ENCODE measurements at regions not wholly inside any gene's neighbourhood (a gene's known extent, or its start where the extent isn't known, plus 50 kb on each side); places are given as distances from the start of the nearest gene placed in this dataset.
"Not testable (repeated sequence)": the region's sequence is repeated elsewhere in the genome, so short reads cannot be mapped to it uniquely, and the experiment has no call there.

DNA sequence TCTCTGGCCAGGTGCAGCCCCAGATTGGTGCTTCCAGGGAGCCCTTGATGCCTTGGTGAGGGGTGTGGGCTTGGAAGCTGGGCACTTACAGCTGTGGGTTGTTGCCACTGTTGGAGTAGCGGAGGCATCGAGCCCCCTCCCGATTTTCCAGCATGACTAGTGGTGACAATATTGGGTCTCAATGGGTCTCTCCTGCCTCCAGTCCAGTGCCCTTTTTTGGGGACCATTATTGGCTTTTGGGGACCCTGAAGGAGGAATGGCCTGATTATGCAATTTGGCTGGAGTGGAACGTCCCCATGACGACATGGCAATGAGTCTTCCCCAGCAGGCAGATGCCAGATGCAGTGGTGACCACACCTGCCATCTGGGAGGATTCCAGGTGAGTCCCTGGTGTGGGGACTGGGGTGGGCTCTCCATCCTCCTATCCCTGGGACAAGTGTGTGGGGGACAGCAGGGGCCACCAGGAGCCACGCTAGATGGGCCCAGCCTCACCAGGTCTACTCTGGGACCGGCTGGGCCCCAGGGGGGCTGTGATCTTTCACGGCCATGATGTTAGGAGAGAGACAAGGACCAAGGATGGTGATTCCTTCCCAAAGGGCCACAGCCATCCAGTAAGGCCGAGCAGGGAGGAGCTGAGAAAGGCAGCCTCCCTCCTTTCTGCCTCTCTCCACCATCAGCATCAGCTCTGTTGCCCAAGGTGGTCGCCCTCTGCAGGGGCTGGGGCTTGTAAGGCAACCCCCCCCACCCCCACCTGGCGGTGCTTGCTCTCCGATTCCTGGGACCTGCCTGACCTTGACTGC, 196.8 kb downstream of the GOLGA6L6 start:
- DNase-seq = no peak

DNA sequence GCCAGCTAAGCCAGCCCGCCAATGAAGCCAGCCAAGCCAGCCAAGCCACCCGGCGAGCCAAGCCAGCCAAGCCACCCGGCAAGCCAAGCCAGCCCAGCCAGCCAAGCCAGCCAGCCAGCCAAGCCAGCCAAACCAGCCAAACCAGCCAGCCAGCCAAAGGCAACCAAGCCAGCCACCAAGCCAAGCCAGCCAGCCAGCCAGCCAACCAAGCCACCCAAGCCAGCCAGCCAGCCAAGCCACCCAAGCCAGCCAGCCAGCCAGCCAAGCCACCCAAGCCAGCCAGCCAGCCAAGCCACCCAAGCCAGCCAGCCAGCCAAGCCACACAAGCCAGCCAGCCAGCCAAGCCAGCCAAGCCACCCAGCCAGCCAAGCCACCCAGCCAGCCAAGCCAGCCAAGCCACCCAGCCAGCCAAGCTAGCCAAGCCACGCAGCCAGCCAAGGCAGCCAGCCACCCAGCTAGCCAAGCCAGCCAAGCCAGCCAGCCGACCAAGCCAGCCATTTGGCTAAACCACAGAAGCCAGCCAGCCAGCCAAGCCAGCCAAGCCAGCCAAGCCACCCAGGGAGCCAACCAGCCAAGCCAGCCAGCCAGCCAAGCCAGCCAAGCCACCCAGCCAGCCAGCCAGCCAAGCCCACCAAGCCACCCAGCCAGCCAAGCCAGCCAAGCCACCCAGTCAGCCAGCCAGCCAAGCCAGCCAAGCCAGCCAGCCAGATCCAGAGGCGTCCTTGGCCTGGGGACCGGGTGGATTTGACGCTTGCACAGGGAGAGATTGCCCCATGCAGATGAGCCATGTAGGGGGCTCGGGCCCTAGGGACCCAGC, 198.0 kb downstream of the GOLGA6L6 start:
- DNase-seq = not testable (repeated sequence)

GRCh38 chr15:20342601-20343394, 198.8 kb downstream of the GOLGA6L6 start:
- not testable (repeated sequence) for DNase-seq

DNA sequence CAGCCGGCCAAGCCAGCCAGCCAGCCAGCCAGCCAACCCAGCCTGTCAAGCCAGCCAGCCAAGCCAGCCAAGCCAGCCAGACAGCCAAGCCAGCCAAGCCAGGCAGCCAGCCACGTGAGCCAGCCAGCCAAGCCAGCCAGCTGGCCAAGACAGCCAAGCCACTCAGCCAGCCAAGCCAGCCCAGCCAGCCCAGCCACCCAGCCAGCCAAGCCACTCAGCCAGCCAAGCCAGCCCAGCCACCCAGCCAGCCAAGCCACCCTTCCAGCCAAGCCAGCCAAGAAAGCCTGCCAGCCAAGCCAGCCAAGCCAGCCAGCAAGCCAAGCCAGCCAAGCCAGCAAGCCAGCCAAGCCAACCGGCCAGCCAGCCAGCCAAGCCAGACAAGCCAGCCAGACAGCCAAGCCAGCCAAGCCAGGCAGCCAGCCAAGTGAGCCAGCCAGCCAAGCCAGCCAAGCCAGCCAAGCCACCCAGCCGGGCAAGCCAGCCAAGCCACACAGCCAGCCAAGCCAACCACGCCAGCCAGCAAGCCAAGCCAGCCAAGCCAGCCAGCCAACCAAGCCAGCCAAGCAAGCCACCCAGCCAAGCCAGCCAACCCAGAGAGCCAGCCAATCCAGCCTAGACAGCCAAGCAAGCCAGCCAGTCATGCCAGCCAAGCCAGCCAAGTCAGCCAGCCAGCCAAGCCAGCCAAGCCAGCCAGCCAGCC, 199.5 kb downstream of the GOLGA6L6 start:
- peak; percentile 0 for DNase-seq

GRCh38 chr15:20340931-20341661, 200.5 kb downstream of the GOLGA6L6 start:
- peak; percentile 3 for DNase-seq

DNA sequence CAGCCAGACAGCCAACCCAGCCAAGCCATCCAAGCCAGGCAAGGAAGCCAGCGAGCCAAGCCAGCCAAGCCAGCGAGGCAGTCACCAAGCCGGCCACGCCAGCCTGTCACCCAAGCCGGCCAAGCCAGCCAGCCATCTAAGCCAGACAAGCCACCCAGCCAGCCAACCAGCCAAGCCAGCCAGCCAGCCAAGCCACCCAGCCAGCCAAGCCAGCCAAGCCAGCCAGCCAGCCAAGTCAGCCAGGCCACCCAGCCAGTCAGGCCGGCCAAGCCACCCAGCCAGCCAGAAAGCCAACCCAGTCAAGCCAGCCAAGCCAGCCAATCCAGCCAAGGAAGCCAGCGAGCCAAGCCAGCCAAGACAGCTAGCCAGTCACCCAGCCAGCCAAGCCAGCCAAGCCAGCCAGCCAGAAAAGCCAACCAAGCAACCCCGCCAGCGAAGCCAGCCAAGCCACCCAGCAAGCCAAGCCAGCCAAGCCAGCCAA, 201.2 kb downstream of the GOLGA6L6 start:
- peak; percentile 1 for DNase-seq

GRCh38 chr15:20339086-20339791, 202.4 kb downstream of the GOLGA6L6 start:
- not testable (repeated sequence) for DNase-seq

GRCh38 chr15:20338671-20339070, 202.9 kb downstream of the GOLGA6L6 start:
- not testable (repeated sequence) for DNase-seq

DNA sequence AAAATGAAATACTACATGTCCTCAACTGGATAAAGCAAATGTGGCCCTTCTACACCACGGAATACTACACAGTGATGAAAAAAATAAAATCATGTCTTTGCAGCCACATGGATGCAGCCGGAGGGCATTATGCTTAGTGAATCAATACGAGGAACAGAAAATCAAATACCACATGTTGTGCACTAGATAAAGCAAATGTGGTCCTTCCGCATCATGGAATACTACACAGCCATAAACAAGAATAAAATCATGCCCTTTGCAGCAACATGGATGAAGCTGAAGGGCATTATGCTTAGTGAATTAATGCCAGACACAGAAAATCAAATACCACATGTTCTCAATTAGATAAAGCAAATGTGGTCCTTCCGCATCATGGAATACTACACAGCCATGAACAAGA, 204.4 kb downstream of the GOLGA6L6 start:
- peak; percentile 0 for DNase-seq

DNA sequence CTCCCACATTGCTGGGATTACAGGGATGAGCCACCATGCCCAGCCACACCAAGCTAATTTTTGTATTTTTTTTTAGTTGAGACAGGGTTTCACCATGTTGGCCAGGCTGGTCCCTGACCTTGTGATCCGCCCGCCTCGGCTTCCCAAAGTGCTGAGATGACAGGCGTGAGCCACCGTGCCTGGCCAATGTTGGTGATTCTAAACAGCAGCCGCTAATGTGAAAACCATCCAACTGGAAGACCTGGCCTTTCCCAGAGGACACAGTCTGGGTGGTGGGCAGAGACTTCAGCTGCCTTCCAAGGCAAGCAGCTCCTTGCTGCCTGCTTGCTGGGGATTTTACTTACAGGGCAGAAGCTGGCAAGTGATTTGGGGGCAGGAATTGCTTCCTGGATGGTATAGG, 207.1 kb downstream of the GOLGA6L6 start:
- not testable (repeated sequence) for DNase-seq

DNA sequence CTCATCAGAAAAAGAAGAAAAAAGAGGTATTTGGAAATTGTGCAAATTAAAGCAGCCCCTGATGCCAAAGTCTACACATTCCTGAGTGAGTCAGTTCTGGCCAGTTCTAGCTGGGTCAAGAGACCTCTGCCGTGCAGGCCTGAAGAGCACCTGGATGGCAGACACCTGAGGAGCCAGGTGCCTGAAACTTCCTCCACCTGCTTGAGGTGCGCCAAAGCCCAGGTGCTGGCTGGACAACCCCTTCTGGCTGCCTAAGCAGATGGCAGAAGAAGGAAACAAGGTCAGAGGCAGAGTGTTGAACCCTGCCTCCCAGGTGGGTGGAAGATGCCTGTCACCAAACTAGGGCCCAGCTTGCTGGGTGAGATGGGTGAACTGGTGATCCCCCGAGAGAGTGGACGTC, 215.8 kb downstream of the GOLGA6L6 start:
- DNase-seq = not testable (repeated sequence)

GRCh38 chr15:20317132-20317531, 224.5 kb downstream of the GOLGA6L6 start:
- not testable (repeated sequence) for DNase-seq

- not testable (repeated sequence) for DNase-seq
Measured at GRCh38 chr15:20311014-20311680, 230.5 kb downstream of the GOLGA6L6 start.

DNA sequence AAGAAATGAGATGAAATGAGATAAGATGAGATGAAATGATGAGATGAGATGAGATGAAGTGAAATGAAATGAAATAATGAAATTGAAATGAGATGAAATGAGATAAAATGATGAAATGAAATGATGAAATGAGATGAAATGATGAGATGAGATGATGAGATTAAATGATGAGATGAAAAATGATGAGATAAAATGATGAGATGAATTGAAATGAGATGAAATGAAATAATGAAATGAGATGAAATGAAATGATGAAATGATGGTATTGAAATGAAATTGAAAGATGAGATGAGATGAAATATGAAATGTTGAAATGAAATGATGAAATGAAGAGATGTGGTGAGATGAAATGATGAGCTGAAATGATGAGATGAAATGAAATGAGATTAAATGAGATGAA, 231.0 kb downstream of the GOLGA6L6 start:
- no peak for DNase-seq

DNA sequence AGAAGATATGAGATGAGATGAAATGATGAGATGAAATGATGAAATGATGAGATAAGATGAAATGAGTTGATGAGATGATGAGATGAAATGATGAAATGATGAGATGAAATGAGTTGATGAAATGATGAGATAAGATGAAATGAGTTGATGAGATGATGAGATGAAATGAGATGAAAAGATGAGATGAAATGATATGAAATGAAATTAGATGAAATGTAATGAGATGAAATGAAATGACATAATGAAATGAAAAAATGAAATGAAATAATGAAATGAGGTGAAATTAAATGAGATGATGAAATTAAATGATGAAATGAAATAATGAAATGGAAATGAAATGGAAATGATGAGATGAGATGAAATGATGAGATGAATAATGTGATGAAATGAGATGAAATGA, 231.6 kb downstream of the GOLGA6L6 start:
- DNase-seq = not testable (repeated sequence)

DNA sequence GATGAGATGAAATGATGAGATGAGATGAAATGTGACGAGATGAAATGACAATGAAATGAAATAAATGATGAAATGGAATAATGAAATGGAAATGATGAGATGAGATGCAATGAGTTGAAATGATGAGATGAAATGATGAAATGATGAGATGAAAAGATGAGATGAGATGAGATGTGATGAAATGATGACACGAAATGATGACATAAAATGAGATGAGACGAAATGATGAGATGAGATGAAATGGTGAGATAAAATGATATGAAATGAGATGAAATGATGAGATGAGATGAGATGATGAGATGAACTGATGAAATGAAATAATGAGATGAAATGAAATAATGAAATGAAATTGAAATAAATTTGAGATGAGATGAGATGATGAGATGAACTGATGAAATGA, 232.2 kb downstream of the GOLGA6L6 start:
- not testable (repeated sequence) for DNase-seq

- DNase-seq = not testable (repeated sequence)
Measured at GRCh38 chr15:20308027-20308690, 233.4 kb downstream of the GOLGA6L6 start.

- DNase-seq = not testable (repeated sequence)
Measured at GRCh38 chr15:20307137-20307536, 234.5 kb downstream of the GOLGA6L6 start.

DNA sequence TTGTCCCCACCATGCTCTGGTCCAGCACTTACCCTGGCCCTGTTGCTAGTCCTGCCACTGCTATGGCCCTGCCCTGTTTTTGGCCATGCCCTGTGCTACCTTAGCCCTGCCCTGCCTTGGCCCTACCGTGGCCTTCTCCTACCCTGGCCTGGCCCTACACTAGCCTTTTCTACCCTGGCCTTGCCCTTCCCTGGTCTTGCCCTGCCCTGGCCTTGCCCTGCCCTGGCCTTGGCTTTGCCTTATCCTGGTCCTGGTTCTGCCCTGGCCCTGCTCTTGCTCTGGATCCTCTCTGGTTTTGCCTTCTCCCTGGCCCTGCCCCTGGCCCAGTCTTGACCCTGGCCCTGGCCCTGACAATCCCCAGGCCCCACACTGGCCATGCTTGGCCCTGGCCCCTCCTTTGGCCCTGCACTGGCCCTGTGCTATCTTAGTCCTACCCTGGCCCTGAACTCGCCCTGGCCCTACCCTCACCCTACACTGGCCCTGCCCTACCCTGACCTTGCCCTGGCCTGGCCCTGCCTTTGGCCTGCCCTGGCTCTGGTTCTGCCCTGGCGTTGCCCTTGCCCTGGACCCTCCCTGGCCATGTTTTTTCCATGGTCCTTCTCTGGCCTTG, 235.0 kb downstream of the GOLGA6L6 start:
- DNase-seq = not testable (repeated sequence)

Data from eye (tissue), 1 donor.